Omental fat pad (tissue), 3 donors: ENCODE measurements at regions not wholly inside any gene's neighbourhood (a gene's known extent, or its start where the extent isn't known, plus 50 kb on each side); places are given as distances from the start of the nearest gene placed in this dataset.

Experiments
- ATAC-seq: fragments of 150-250 bp; one replicate; pipeline ENCODE4 v1.9.1; 2016; ENCODE audit warnings: mild to moderate bottlenecking, moderate library complexity; ENCODE audit not compliant: low FRiP score
- DNase-seq: peaks from one replicate; pipeline ENCODE4 v3.0.0-alpha.2; 2019; ENCODE audit warnings: low spot score
- CTCF ChIP-seq, 3 donors: fragments of 450-650 bp; IDR thresholded peaks; one replicate each; pipeline ENCODE4 v1.5.1; 2016 to 2017; ENCODE audit warnings: antibody characterized with exemption in 3 of 3, mild to moderate bottlenecking in 3 of 3, moderate library complexity in 2 of 3

DNA sequence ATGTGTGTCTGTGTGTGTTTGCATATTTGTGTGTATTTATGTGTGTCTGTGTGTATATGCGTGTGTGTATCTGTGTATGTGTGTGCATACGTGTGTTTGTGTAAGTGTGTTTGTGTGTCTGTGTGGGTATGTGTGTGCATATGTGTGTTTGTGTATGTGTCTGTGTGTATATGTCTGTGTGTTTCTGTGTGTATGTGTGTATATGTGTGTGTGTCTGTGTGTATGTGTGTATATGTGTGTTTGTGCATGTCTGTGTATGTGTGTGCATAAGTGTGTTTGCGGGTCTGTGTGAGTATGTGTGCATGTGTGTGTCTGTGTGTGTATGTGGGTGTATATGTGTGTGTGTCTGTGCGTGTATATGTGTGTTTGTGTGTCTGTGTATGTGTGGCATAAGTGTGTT lies 1030.5 kb upstream of the TMEM132C start:
- TF ChIP-seq CTCF (IDR thresholded peaks at IDR 0.05): no peak
- DNase-seq (no peak), ATAC-seq (no peak)

GRCh38 chr12:127237151-127237550 lies 1029.8 kb upstream of the TMEM132C start:
- no peak for TF ChIP-seq CTCF (IDR thresholded peaks at IDR 0.05)
- no peak for ATAC-seq
- DNase-seq: no peak

- DNase-seq (no peak), ATAC-seq (no peak)
- no peak for TF ChIP-seq CTCF (IDR thresholded peaks at IDR 0.05)
Measured at GRCh38 chr12:127238107-127238506, 1028.9 kb upstream of the TMEM132C start.

DNA sequence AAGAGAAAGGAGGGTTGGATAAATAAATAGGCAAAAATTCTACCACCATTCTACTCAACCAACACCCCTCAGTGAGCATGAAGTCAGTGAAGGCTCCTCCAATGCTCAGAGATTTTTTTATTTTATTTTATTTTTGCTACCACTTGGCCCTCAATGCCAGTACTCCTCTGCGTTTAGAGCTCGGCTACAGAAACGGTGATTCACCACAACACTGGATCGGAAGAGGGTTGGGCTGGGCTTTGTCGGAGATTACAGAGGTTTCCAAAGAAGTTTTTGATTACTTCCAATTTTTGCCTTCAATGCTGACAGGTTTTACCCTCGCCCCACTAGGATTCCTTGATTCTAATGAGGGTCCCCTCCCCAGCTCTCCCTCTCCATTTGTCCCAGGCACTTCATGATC lies 1027.2 kb upstream of the TMEM132C start:
- no peak for ATAC-seq
- DNase-seq: no peak
- TF ChIP-seq CTCF (IDR thresholded peaks at IDR 0.05): no peak

- no peak for ATAC-seq
- DNase-seq: no peak
- no peak for TF ChIP-seq CTCF (IDR thresholded peaks at IDR 0.05)
Measured at GRCh38 chr12:127240249-127240929, 1026.6 kb upstream of the TMEM132C start.

DNA sequence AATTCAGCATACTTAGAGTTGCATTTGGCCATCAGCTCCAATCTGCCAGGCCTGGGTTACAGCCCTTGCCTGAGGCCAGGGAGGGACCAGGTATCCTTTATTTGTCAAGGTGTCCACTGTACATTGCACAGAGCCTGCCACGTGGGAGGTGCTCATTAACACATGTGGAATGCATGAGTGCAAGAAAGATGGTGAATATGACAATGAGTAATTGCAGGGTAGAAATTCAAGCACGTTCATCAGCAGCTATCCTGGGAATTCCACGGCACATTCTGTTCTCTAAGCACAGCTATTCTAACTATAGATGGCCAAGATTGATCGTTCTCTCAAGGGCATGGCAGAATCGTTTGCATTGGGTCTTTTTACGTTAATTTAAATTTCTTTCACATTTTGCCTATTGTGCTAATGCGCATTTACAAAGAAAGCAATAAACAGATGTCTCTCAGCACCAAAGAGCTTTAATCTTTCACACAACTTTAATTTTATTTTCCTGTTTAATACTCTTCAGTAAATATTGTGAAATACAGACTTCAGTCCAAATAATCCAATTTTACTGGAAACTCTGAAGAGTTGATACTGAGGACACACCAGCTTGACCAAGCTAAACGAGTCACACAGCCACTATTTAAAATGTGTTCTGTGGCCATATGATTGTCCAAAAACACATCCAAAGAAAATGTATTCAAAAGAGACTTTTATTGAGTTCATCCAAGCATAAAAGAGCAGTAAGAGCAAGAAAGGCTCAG lies 1025.7 kb upstream of the TMEM132C start:
- no peak for TF ChIP-seq CTCF (IDR thresholded peaks at IDR 0.05)
- ATAC-seq (no peak), DNase-seq (no peak)

DNA sequence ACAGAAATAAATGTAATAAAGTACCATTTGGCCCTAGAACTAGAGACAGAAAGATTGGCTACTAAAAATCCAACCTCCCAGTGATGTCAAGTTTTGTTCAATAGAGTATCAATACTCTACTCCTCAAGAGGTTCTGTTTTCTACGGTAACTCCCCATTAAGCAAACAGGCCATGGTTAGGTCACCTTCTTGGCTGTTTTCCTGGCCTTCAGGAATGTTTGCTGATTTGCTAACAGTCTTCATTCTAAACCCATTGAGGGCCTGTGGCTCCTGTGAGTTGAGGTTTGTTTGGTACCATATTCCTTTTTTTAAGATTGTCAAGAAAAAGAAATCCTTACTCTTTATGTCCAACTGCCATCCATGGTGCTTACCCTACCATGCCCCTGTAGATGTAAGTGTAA lies 1022.0 kb upstream of the TMEM132C start:
- ATAC-seq (no peak), DNase-seq (no peak)

More for the DNA sequence above, 1022.0 kb upstream of the TMEM132C start:
- no peak for TF ChIP-seq CTCF (IDR thresholded peaks at IDR 0.05)
